IMR-90 (cell line): ENCODE measurements at regions not wholly inside any gene's neighbourhood (a gene's known extent, or its start where the extent isn't known, plus 50 kb on each side); places are given as distances from the start of the nearest gene placed in this dataset.

Source experiments
- ATAC-seq: fragments of 200-7000 bp; cut with Tn5 transposase; 2 replicates; pipeline ENCODE4 v1.9.1; 2020; ENCODE audit warnings: low read depth, mild to moderate bottlenecking, moderate library complexity
- BruUV-seq: library from RNA; stranded (reverse); fragments of 400-500 nt; replicated peaks from 2 replicates; lab custom pipeline; 2021; lab: Mats Ljungman, UMichigan
- CTCF ChIA-PET: fragments of 300-600 bp; formaldehyde crosslinking; extraction: SDS; loops from one replicate; lab custom pipeline; 2021; ENCODE audit warnings: antibody characterized with exemption; lab: Yijun Ruan, JAX
- POLR2A ChIA-PET: fragments of 300-600 bp; sonication (Branson Sonifier 250); formaldehyde crosslinking; loops from one replicate; lab custom pipeline; 2022; ENCODE audit warnings: antibody characterized with exemption; ENCODE audit not compliant: unreplicated experiment; lab: Charles Lee
- DNase-seq: peaks from one replicate; pipeline ENCODE4 v3.0.0; 2013
- H2AFZ ChIP-seq: replicated peaks from 2 replicates; pipeline ENCODE3; 2013; ENCODE audit warnings: low read length, mild to moderate bottlenecking; ENCODE audit not compliant: poor library complexity
- H2AK5ac ChIP-seq: 2 replicates; pipeline ENCODE4 v1.6.1; 2013; ENCODE audit warnings: low read depth, low read length, inconsistent platforms
- H2AK9ac ChIP-seq: replicated peaks from 2 replicates; pipeline ENCODE3; 2013; ENCODE audit warnings: mild to moderate bottlenecking, low read depth, low read length, moderate library complexity; ENCODE audit not compliant: poor library complexity
- H2BK120ac ChIP-seq: 2 replicates; pipeline ENCODE4 v1.6.1; 2013; ENCODE audit warnings: low read depth, low read length, inconsistent platforms
- H2BK15ac ChIP-seq: 3 replicates; pipeline ENCODE4 v1.6.1; 2013; ENCODE audit warnings: low read depth, low read length, inconsistent platforms
- H2BK20ac ChIP-seq: 2 replicates; pipeline ENCODE4 v1.6.1; 2013; ENCODE audit warnings: low read depth, mild to moderate bottlenecking, inconsistent platforms, low read length, moderate library complexity
- H2BK5ac ChIP-seq: 2 replicates; pipeline ENCODE4 v1.6.1; 2013; ENCODE audit warnings: mild to moderate bottlenecking, low read depth, low read length, inconsistent platforms; ENCODE audit not compliant: poor library complexity, severe bottlenecking
- H3K14ac ChIP-seq: replicated peaks from 2 replicates; pipeline ENCODE4 v1.6.1; 2013; ENCODE audit warnings: low read depth, low read length, inconsistent platforms
- H3K18ac ChIP-seq: 2 replicates; pipeline ENCODE4 v1.6.1; 2013; ENCODE audit warnings: low read depth, low read length, control low read depth
- H3K23ac ChIP-seq: 2 replicates; pipeline ENCODE4 v1.6.1; 2013; ENCODE audit warnings: low read depth, low read length, inconsistent platforms
- H3K27ac ChIP-seq: 2 replicates; pipeline ENCODE4 v1.5.1; 2013; ENCODE audit warnings: mild to moderate bottlenecking, control low read depth, low read length; ENCODE audit not compliant: insufficient read depth
- H3K27me3 ChIP-seq: 2 replicates; pipeline ENCODE4 v1.6.1; 2013; ENCODE audit warnings: low read length; ENCODE audit not compliant: control insufficient read depth, insufficient read depth
- H3K36me3 ChIP-seq: 2 replicates; pipeline ENCODE4 v1.6.1; 2013; ENCODE audit warnings: low read length, mixed read lengths; ENCODE audit not compliant: control insufficient read depth, insufficient read depth
- H3K4ac ChIP-seq: 2 replicates; pipeline ENCODE4 v1.6.1; 2013; ENCODE audit warnings: low read depth, low read length, inconsistent platforms
- H3K4me1 ChIP-seq: 2 replicates; pipeline ENCODE4 v1.6.1; 2013; ENCODE audit warnings: low read length, mixed read lengths; ENCODE audit not compliant: control insufficient read depth, insufficient read depth
- H3K4me2 ChIP-seq: 2 replicates; pipeline ENCODE4 v1.6.1; 2013; ENCODE audit warnings: low read depth, mild to moderate bottlenecking, control low read depth, low read length, moderate library complexity
- H3K4me3 ChIP-seq: 2 replicates; pipeline ENCODE4 v1.5.1; 2013; ENCODE audit warnings: low read depth, mild to moderate bottlenecking, control low read depth, low read length, moderate library complexity; ENCODE audit not compliant: insufficient read depth
- H3K56ac ChIP-seq: 2 replicates; pipeline ENCODE4 v1.6.1; 2013; ENCODE audit warnings: low read length, inconsistent platforms; ENCODE audit not compliant: insufficient read depth; ENCODE audit errors: extremely low read depth
- H3K79me1 ChIP-seq, 2 experiments: 2 replicates each; pipeline ENCODE4 v1.6.1; 2013; ENCODE audit warnings: low read length in 2 of 2, inconsistent platforms in 1 of 2, low read depth in 1 of 2
- H3K9ac ChIP-seq: 2 replicates; pipeline ENCODE4 v1.6.1; 2013; ENCODE audit warnings: low read depth, low read length, control low read depth
- H3K9me1 ChIP-seq: 2 replicates; pipeline ENCODE4 v1.6.1; 2013; ENCODE audit warnings: low read length, inconsistent platforms; ENCODE audit not compliant: insufficient read depth
- H3K9me3 ChIP-seq: 2 replicates; pipeline ENCODE4 v1.6.1; 2013; ENCODE audit warnings: low read length; ENCODE audit not compliant: control insufficient read depth, insufficient read depth
- H4K20me1 ChIP-seq: 2 replicates; pipeline ENCODE4 v1.6.1; 2013; ENCODE audit warnings: low read length, inconsistent platforms; ENCODE audit not compliant: insufficient read depth
- H4K5ac ChIP-seq: 2 replicates; pipeline ENCODE4 v1.6.1; 2013; ENCODE audit warnings: mild to moderate bottlenecking, low read depth, low read length, control low read depth
- H4K8ac ChIP-seq, 2 experiments: 2 replicates each; pipeline ENCODE4 v1.6.1; 2013; ENCODE audit warnings: low read depth in 2 of 2, low read length in 2 of 2, control low read depth in 1 of 2, inconsistent platforms in 1 of 2
- H4K91ac ChIP-seq: 2 replicates; pipeline ENCODE4 v1.6.1; 2013; ENCODE audit warnings: low read depth, low read length, inconsistent platforms; ENCODE audit not compliant: insufficient read depth
- BHLHE40 ChIP-seq: fragments of 150-350 bp; IDR thresholded peaks from 2 replicates; pipeline ENCODE4 v1.6.1; 2016; ENCODE audit warnings: mild to moderate bottlenecking, low read depth, low read length
- CEBPB ChIP-seq: IDR thresholded peaks from 2 replicates; pipeline ENCODE4 v1.6.1; 2012; ENCODE audit warnings: low read depth, low read length, improper control_type of control experiment
- CHD1 ChIP-seq: IDR thresholded peaks from 2 replicates; pipeline ENCODE4 v1.6.1; 2012; ENCODE audit warnings: low read depth, low read length, improper control_type of control experiment
- FOS ChIP-seq: fragments of 150-350 bp; IDR thresholded peaks from 2 replicates; pipeline ENCODE4 v1.6.1; 2016; ENCODE audit warnings: low read depth, low read length
- MAFK ChIP-seq: IDR thresholded peaks from 2 replicates; pipeline ENCODE4 v1.6.1; 2012; ENCODE audit warnings: low read depth, low read length, improper control_type of control experiment
- MAZ ChIP-seq: IDR thresholded peaks from 2 replicates; pipeline ENCODE4 v1.6.1; 2012; ENCODE audit warnings: low read depth, mild to moderate bottlenecking, low read length, improper control_type of control experiment, moderate library complexity, borderline replicate concordance
- MXI1 ChIP-seq: IDR thresholded peaks from 2 replicates; pipeline ENCODE4 v1.6.1; 2012; ENCODE audit warnings: low read depth, mild to moderate bottlenecking, low read length, moderate library complexity, borderline replicate concordance
- NFE2L2 ChIP-seq: fragments of 150-350 bp; IDR thresholded peaks from 2 replicates; pipeline ENCODE4 v1.6.1; 2016; ENCODE audit warnings: low read depth, mild to moderate bottlenecking, low read length
- POLR2A ChIP-seq: IDR thresholded peaks from 2 replicates; pipeline ENCODE4 v1.6.1; 2012; ENCODE audit warnings: mild to moderate bottlenecking, low read depth, low read length
- RAD21 ChIP-seq: IDR thresholded peaks from 2 replicates; pipeline ENCODE4 v1.6.1; 2012; ENCODE audit warnings: low read length, improper control_type of control experiment
- RCOR1 ChIP-seq: IDR thresholded peaks from 2 replicates; pipeline ENCODE4 v1.6.1; 2012; ENCODE audit warnings: mild to moderate bottlenecking, low read length, improper control_type of control experiment; ENCODE audit not compliant: insufficient replicate concordance
- RFX5 ChIP-seq: IDR thresholded peaks from 2 replicates; pipeline ENCODE4 v1.8.0; 2012; ENCODE audit warnings: low read depth, mild to moderate bottlenecking, low read length, moderate library complexity
- SMC3 ChIP-seq: fragments of 150-350 bp; IDR thresholded peaks from 2 replicates; pipeline ENCODE4 v1.6.1; 2016; ENCODE audit warnings: low read depth, mild to moderate bottlenecking, antibody characterized with exemption, low read length, moderate library complexity
- WGBS, 2 experiments: methylation state at CpG; one replicate each; pipeline versions ENCODE4 v1.1.5 to v1.1.7; 2013; ENCODE audit warnings: missing lambda C conversion rate in 2 of 2; ENCODE audit not compliant: insufficient read length in 1 of 2; ENCODE audit errors: extremely low coverage in 2 of 2; 5-methylcytosine and 5-hydroxymethylcytosine counted together
- dilution Hi-C: fragments of 300-500 bp; cut with HindIII; formaldehyde crosslinking; loops from one replicate; pipeline ENCODE4 v1.14.3; 2018; ENCODE audit warnings: low sequenced_read_pairs; ENCODE audit not compliant: unreplicated experiment
- in situ Hi-C: fragments of 300-500 bp; cut with MboI; formaldehyde crosslinking; loops from 3 replicates; pipeline ENCODE4 v1.14.3; 2019; ENCODE audit warnings: low sequenced_read_pairs, inconsistent platforms, mixed read lengths
- intact Hi-C: fragments of 100-400 bp; cut with micrococcal nuclease; formaldehyde crosslinking; loops from 2 replicates; pipeline ENCODE4 v1.10.0; 2022
- TF ChIP-seq, protein P1 (sequence below): fragments of 150-350 bp; IDR thresholded peaks from 2 replicates; pipeline ENCODE4 v1.6.1; 2017; ENCODE audit warnings: mild to moderate bottlenecking, antibody characterized with exemption, low read length, low read depth
- TF ChIP-seq, protein P2 (sequence below): fragments of 150-350 bp; IDR thresholded peaks from 2 replicates; pipeline ENCODE4 v1.6.1; 2016; ENCODE audit warnings: low read depth, mild to moderate bottlenecking, low read length, moderate library complexity, borderline replicate concordance
- TF ChIP-seq, protein P3 (sequence below): conservative IDR thresholded peaks from 2 replicates; pipeline ENCODE4 v1.5.1; 2012; ENCODE audit warnings: mild to moderate bottlenecking, low read depth, low read length, improper control_type of control experiment

DNA sequence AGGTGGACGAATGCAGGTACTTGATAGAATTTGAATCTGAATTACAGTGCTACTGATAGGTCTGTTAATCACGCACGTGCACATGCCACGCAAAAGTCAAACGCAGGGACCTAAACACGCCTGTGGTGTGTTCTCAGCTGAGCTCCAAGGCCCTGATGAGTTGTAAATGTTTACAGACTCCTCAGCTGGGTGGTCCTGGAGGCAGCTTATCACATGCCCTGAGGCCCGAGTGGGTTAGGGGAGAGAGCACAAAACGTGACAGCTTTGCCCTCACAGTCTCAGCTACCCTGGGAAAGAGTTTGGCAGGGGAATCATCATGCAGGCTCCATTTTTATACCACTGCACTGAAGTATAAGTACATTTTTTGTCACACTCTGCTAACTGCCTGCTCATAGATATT lies 68.3 kb upstream of the FAM110C start:
- Histone ChIP-seq H3K9ac (no peak overlapping the region), H3K9me1 (no peaks in the 10 kb centered on the region), H3K27ac (no peak overlapping the region), H3K4me1 (no peaks in the 10 kb centered on the region), H3K4me2 (no peak overlapping the region), H2AK5ac (no peak overlapping the region), H2AFZ (no peak overlapping the region), H3K14ac (no peak overlapping the region), H3K23ac (no peak overlapping the region), H3K27me3 (no peaks in the 10 kb centered on the region), H3K18ac (no peak overlapping the region), H4K91ac (no peak overlapping the region), H4K5ac (no peak overlapping the region), H4K20me1 (no peaks in the 10 kb centered on the region), H3K79me1 (no peaks in the 10 kb centered on the region), H3K9me3 (peaks cover 20% of the 10 kb centered on the region), H2BK5ac (no peak overlapping the region), H2BK15ac (no peak overlapping the region), H2AK9ac (no peak overlapping the region), H3K36me3 (no peaks in the 10 kb centered on the region), H2BK120ac (no peak overlapping the region), H3K4ac (no peak overlapping the region), H3K4me3 (no peak overlapping the region), H3K56ac (no peak overlapping the region), H2BK20ac (no peak overlapping the region), H4K8ac (no peak overlapping the region)
- intact Hi-C loops (no loop called here), in situ Hi-C loops (no loop called here), dilution Hi-C loops (no loop called here)
- ChIA-PET CTCF (no interaction called here), POLR2A (no interaction called here)
- no peak for ATAC-seq
- TF ChIP-seq, protein P1, sequence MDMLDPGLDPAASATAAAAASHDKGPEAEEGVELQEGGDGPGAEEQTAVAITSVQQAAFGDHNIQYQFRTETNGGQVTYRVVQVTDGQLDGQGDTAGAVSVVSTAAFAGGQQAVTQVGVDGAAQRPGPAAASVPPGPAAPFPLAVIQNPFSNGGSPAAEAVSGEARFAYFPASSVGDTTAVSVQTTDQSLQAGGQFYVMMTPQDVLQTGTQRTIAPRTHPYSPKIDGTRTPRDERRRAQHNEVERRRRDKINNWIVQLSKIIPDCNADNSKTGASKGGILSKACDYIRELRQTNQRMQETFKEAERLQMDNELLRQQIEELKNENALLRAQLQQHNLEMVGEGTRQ: no peak
- TF ChIP-seq, protein P2, sequence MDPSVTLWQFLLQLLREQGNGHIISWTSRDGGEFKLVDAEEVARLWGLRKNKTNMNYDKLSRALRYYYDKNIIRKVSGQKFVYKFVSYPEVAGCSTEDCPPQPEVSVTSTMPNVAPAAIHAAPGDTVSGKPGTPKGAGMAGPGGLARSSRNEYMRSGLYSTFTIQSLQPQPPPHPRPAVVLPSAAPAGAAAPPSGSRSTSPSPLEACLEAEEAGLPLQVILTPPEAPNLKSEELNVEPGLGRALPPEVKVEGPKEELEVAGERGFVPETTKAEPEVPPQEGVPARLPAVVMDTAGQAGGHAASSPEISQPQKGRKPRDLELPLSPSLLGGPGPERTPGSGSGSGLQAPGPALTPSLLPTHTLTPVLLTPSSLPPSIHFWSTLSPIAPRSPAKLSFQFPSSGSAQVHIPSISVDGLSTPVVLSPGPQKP: no peak
- no peak for TF ChIP-seq BHLHE40
- TF ChIP-seq MAFK: no peak
- no peak for TF ChIP-seq RAD21
- no peak for TF ChIP-seq RCOR1
- no peak for TF ChIP-seq MAZ
- no peak for TF ChIP-seq RFX5
- TF ChIP-seq SMC3: no peak
- TF ChIP-seq, protein P3, sequence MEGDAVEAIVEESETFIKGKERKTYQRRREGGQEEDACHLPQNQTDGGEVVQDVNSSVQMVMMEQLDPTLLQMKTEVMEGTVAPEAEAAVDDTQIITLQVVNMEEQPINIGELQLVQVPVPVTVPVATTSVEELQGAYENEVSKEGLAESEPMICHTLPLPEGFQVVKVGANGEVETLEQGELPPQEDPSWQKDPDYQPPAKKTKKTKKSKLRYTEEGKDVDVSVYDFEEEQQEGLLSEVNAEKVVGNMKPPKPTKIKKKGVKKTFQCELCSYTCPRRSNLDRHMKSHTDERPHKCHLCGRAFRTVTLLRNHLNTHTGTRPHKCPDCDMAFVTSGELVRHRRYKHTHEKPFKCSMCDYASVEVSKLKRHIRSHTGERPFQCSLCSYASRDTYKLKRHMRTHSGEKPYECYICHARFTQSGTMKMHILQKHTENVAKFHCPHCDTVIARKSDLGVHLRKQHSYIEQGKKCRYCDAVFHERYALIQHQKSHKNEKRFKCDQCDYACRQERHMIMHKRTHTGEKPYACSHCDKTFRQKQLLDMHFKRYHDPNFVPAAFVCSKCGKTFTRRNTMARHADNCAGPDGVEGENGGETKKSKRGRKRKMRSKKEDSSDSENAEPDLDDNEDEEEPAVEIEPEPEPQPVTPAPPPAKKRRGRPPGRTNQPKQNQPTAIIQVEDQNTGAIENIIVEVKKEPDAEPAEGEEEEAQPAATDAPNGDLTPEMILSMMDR: no peak
- TF ChIP-seq NFE2L2: no peak
- no peak for TF ChIP-seq POLR2A
- TF ChIP-seq CEBPB: no peak
- no peak for TF ChIP-seq FOS
- TF ChIP-seq MXI1: no peak
- TF ChIP-seq CHD1: no peak
- BruUV-seq: no TSS peak
- WGBS, 2 experiments: 30% methylated on average over 2 of the region's 8 CpGs; no CpG with 5 or more reads in 1 of the 2 experiments
- DNase-seq: no peak
